NT2/D1 (cell line): ENCODE measurements at regions not wholly inside any gene's neighbourhood (a gene's known extent, or its start where the extent isn't known, plus 50 kb on each side); places are given as distances from the start of the nearest gene placed in this dataset.

Experiments
- DNase-seq: peaks from one replicate; pipeline ENCODE4 v3.0.0-alpha.2; 2011; ENCODE audit warnings: low read depth, low spot score
- H3K27me3 ChIP-seq: 2 replicates; pipeline ENCODE4 v1.6.0; 2011; ENCODE audit warnings: mild to moderate bottlenecking; ENCODE audit not compliant: insufficient read length, insufficient read depth
- H3K36me3 ChIP-seq: 2 replicates; pipeline ENCODE4 v1.6.1; 2011; ENCODE audit warnings: mild to moderate bottlenecking, low read length, mixed read lengths; ENCODE audit not compliant: insufficient read depth, insufficient read length
- H3K4me1 ChIP-seq: 2 replicates; pipeline ENCODE4 v1.5.1; 2011; ENCODE audit not compliant: insufficient read depth, insufficient read length
- H3K4me3 ChIP-seq: 2 replicates; pipeline ENCODE4 v1.5.1; 2011; ENCODE audit warnings: low read depth; ENCODE audit not compliant: insufficient read length
- H3K9ac ChIP-seq: 2 replicates; pipeline ENCODE4 v1.6.0; 2011; ENCODE audit warnings: low read depth; ENCODE audit not compliant: insufficient read length
- H3K9me3 ChIP-seq: 2 replicates; pipeline ENCODE4 v1.5.1; 2011; ENCODE audit warnings: mild to moderate bottlenecking, low read length; ENCODE audit not compliant: insufficient read depth
- SUZ12 ChIP-seq: IDR thresholded peaks from 2 replicates; pipeline ENCODE4 v1.6.1; 2011; ENCODE audit not compliant: insufficient read length, insufficient read depth; ENCODE audit errors: extremely low read depth
- YY1 ChIP-seq: IDR thresholded peaks from 2 replicates; pipeline ENCODE4 v1.6.1; 2011; ENCODE audit not compliant: insufficient read length, insufficient read depth
- ZNF274 ChIP-seq: IDR thresholded peaks from 2 replicates; pipeline ENCODE4 v1.6.1; 2011; ENCODE audit warnings: mild to moderate bottlenecking, low read depth, low read length

DNA sequence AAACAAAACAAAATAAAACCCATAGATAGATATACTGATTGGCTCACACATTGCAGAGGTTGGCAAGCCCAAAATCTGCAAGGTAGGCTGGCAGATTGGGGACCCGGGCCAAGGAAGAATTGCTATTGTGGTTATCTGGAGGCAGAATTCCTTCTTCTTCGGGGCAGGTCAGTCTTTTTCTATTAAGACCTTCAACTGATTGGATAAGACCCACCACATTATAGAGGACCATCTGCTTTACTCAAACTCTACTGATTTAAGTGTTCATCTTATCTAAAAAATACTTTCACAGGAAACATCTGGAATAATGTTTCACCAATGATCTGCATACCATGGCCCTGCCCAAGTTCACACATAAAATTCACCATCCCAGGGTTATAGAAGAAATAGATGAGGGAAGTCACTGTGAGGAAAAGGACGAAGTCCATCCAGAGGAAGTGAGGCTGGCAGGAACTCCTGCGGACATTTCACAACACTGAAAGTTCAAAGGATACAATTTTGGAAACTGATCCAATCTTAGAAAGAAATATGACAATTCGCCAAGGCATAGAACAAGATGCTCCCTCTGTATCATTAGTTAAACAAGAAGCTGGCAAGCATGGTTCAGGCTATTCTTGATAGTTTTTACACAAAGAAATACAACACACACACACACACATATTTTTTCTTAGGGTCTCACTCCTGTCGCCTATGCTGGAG lies 127.6 kb upstream of the MED13L start:
- Histone ChIP-seq H3K9ac (no peak overlapping the region), H3K27me3 (no peaks in the 10 kb centered on the region), H3K36me3 (no peaks in the 10 kb centered on the region), H3K9me3 (peaks cover 7% of the 10 kb centered on the region; the same call in 1 of the 2 replicates), H3K4me3 (no peak overlapping the region), H3K4me1 (no peaks in the 10 kb centered on the region)
- no peak for DNase-seq
- TF ChIP-seq SUZ12 (no peak), ZNF274 (no peak)

DNA sequence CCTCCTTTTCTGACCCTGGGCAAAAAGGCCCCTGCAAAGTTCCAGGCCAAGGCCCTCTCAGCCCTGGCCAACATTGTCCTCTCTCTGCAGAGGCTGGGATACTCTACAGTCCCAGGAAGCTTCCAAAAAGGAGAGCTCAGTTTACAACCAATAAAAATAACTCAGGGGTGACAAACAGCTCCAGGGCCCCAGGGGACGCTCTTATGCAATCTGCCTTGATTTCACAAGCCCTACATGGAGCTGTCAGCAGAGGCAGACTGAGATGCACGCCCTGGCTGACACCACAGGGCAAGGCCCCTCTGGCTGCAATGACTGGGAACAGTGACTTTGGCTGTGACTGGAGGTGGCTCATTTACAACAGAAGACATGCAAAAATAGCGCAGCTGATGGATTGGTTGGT lies 129.0 kb upstream of the MED13L start:
- no peaks in the 10 kb centered on the region for H3K27me3 ChIP-seq
- H3K36me3 ChIP-seq: no peaks in the 10 kb centered on the region
- no peak overlapping the region for H3K4me3 ChIP-seq
- H3K4me1 ChIP-seq: no peaks in the 10 kb centered on the region
- TF ChIP-seq YY1 (no peak), ZNF274 (no peak), SUZ12 (no peak)
- H3K9ac ChIP-seq: no peak overlapping the region
- no peak for DNase-seq
- no peaks in the 10 kb centered on the region for H3K9me3 ChIP-seq

DNA sequence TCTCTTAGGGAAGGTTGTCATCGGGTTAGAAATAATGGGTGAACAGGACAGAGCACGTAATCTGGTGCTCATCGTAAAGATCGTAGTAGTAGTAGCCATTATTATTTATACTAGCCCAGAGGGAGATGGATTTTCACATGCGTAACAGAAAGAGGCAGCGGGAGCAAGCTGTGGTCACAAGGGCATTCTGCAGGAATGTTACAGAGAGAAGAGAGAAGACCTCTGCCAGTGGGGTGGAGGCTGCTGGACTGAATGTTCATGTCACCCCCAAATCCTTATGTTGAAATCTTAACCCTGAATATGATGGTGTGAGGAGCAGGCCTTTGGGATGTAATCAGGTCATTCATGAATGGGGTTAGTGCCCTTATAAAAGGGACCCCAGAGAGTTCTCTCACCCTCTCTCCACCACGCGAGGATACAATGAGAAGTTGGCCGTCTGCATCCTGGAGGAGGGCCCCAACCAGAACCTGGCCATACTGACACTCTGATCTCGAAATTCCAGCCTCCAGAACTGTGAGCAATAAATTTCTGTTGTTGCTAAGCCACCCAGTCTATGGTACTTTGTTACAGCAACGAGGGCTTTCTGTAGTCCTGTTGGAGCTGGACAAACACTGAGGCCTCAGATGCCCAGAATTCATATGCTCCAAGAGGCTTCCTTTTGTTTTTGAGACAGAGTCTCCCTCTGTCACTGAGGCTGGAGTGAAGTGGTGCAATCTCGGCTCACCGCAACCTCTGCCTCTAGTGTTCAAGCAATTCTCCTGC lies 131.2 kb upstream of the MED13L start:
- no peaks in the 10 kb centered on the region for H3K36me3 ChIP-seq
- DNase-seq: no peak
- TF ChIP-seq SUZ12 (no peak), ZNF274 (no peak), YY1 (no peak)
- H3K4me1 ChIP-seq: no peaks in the 10 kb centered on the region
- H3K9ac ChIP-seq: no peak overlapping the region
- H3K27me3 ChIP-seq: no peaks in the 10 kb centered on the region
- H3K9me3 ChIP-seq: no peaks in the 10 kb centered on the region
- H3K4me3 ChIP-seq: no peak overlapping the region

GRCh38 chr12:116411977-116412376 lies 134.5 kb upstream of the MED13L start:
- no peak for DNase-seq
- H3K4me3 ChIP-seq: no peak overlapping the region
- H3K4me1 ChIP-seq: peaks cover 14% of the 10 kb centered on the region
- H3K36me3 ChIP-seq: no peaks in the 10 kb centered on the region
- TF ChIP-seq SUZ12 (no peak), ZNF274 (no peak), YY1 (no peak)
- H3K9ac ChIP-seq: no peak overlapping the region
- H3K27me3 ChIP-seq: no peaks in the 10 kb centered on the region
- H3K9me3 ChIP-seq: no peaks in the 10 kb centered on the region

GRCh38 chr12:116414891-116415290 lies 137.4 kb upstream of the MED13L start:
- no peak overlapping the region for H3K4me3 ChIP-seq
- H3K36me3 ChIP-seq: no peaks in the 10 kb centered on the region
- H3K4me1 ChIP-seq: peaks cover 15% of the 10 kb centered on the region
- TF ChIP-seq YY1 (no peak), SUZ12 (no peak), ZNF274 (no peak)
- no peaks in the 10 kb centered on the region for H3K27me3 ChIP-seq
- no peaks in the 10 kb centered on the region for H3K9me3 ChIP-seq
- peak overlapping the region; percentile 21 for H3K9ac ChIP-seq
- DNase-seq: no peak

- Histone ChIP-seq H3K9ac (peak overlapping the region; percentile 34), H3K4me3 (no peak overlapping the region), H3K9me3 (no peaks in the 10 kb centered on the region), H3K36me3 (no peaks in the 10 kb centered on the region), H3K4me1 (peaks cover 17% of the 10 kb centered on the region), H3K27me3 (no peaks in the 10 kb centered on the region)
- TF ChIP-seq SUZ12 (no peak), YY1 (no peak), ZNF274 (no peak)
- DNase-seq: no peak
Measured at GRCh38 chr12:116415408-116416108, 138.1 kb upstream of the MED13L start.

GRCh38 chr12:116416166-116416565 lies 138.7 kb upstream of the MED13L start:
- DNase-seq: no peak
- Histone ChIP-seq H3K27me3 (no peaks in the 10 kb centered on the region), H3K4me3 (no peak overlapping the region), H3K9me3 (no peaks in the 10 kb centered on the region), H3K36me3 (no peaks in the 10 kb centered on the region), H3K9ac (no peak overlapping the region), H3K4me1 (peaks cover 17% of the 10 kb centered on the region)
- TF ChIP-seq ZNF274 (no peak), YY1 (no peak), SUZ12 (no peak)
